ENCODE measurements at regions not wholly inside any gene's neighbourhood (a gene's known extent, or its start where the extent isn't known, plus 50 kb on each side); places are given as distances from the start of the nearest gene placed in this dataset.
A peak's percentile ranks its signal among the peaks of the same experiment; 100 is the strongest.

GRCh38 chr21:31609081-31609480 is 50.4 kb upstream of the SOD1 start:
- DNase-seq (no peak), ATAC-seq (no peak)
- Histone ChIP-seq H3K27me3 (peaks cover 0 to 3% (median 0%) of the 10 kb centered on the region in 3 donors), H3K4me1 (no peaks in the 10 kb centered on the region), H3K27ac (no peak overlapping the region), H3K36me3 (no peaks in the 10 kb centered on the region), H3K4me3 (no peak overlapping the region), H3K9me3 (no peaks in the 10 kb centered on the region)
- TF ChIP-seq POLR2A (IDR thresholded peaks at IDR 0.05) (no peak), CTCF (IDR thresholded peaks at IDR 0.05 in 4 of 5, conservative IDR thresholded peaks at IDR 0.05 in 1 of 5) (no peak)
- in situ Hi-C loops (cut with MboI; ENCODE audit: low sequenced_read_pairs in 4 of 4): loop anchor here in 2 of 4 donors (10.0 kb wide), 2 partner anchors 404 to 514 kb away; no protein-coding TSS in a partner anchor
- intact Hi-C loops (cut with DNase I; ENCODE audit: low total_unique reads): loop anchor here (10.0 kb wide), 1 partner anchor 514 kb away; no protein-coding TSS in a partner anchor

- Histone ChIP-seq H3K4me3 (no peak overlapping the region), H3K9me3 (no peaks in the 10 kb centered on the region), H3K27ac (no peak overlapping the region), H3K4me1 (no peaks in the 10 kb centered on the region), H3K36me3 (no peaks in the 10 kb centered on the region), H3K27me3 (peaks cover 0 to 3% (median 0%) of the 10 kb centered on the region in 3 donors)
- intact Hi-C loops (cut with DNase I; ENCODE audit: low total_unique reads): loop anchor here (10.0 kb wide), 1 partner anchor 513 kb away; no protein-coding TSS in a partner anchor
- in situ Hi-C loops (cut with MboI; ENCODE audit: low sequenced_read_pairs in 4 of 4): loop anchor here in 2 of 4 donors (10.0 kb wide), 2 partner anchors 403 to 513 kb away; no protein-coding TSS in a partner anchor
- ATAC-seq: no peak
- TF ChIP-seq CTCF (IDR thresholded peaks at IDR 0.05 in 4 of 5, conservative IDR thresholded peaks at IDR 0.05 in 1 of 5) (no peak), POLR2A (IDR thresholded peaks at IDR 0.05) (no peak)
- no peak for DNase-seq
These were observed 51.7 kb upstream of the SOD1 start for GRCh38 chr21:31607791-31608190.

- ATAC-seq (no peak), DNase-seq (no peak)
- Histone ChIP-seq H3K4me1 (no peaks in the 10 kb centered on the region), H3K27ac (no peak overlapping the region), H3K36me3 (no peaks in the 10 kb centered on the region), H3K27me3 (no peaks in the 10 kb centered on the region), H3K4me3 (no peak overlapping the region), H3K9me3 (no peaks in the 10 kb centered on the region)
- no peak for TF ChIP-seq POLR2A (IDR thresholded peaks at IDR 0.05)
- no peak for TF ChIP-seq CTCF (IDR thresholded peaks at IDR 0.05 in 4 of 5, conservative IDR thresholded peaks at IDR 0.05 in 1 of 5)
- in situ Hi-C loops (cut with MboI; ENCODE audit: low sequenced_read_pairs in 4 of 4) (loop anchor here in 2 of 4 donors (10.0 kb wide), 2 partner anchors 401 to 511 kb away; no protein-coding TSS in a partner anchor), intact Hi-C loops (cut with DNase I; ENCODE audit: low total_unique reads) (loop anchor here (10.0 kb wide), 1 partner anchor 511 kb away; no protein-coding TSS in a partner anchor)
These were observed 53.2 kb upstream of the SOD1 start for GRCh38 chr21:31606081-31606874.

GRCh38 chr21:31604591-31605190 is 54.8 kb upstream of the SOD1 start:
- in situ Hi-C loops (cut with MboI; ENCODE audit: low sequenced_read_pairs in 4 of 4): loop anchor here in 2 of 4 donors (10.0 kb wide), 2 partner anchors 400 to 510 kb away; no protein-coding TSS in a partner anchor
- Histone ChIP-seq H3K9me3 (no peaks in the 10 kb centered on the region), H3K36me3 (no peaks in the 10 kb centered on the region), H3K27ac (no peak overlapping the region), H3K4me3 (no peak overlapping the region), H3K27me3 (no peaks in the 10 kb centered on the region), H3K4me1 (no peaks in the 10 kb centered on the region)
- TF ChIP-seq POLR2A (IDR thresholded peaks at IDR 0.05): no peak
- peak; percentile 59 to 79 (median 69) for TF ChIP-seq CTCF (IDR thresholded peaks at IDR 0.05 in 4 of 5, conservative IDR thresholded peaks at IDR 0.05 in 1 of 5)
- intact Hi-C loops (cut with DNase I; ENCODE audit: low total_unique reads): loop anchor here (2.0 to 10.0 kb wide), 2 partner anchors 406 to 510 kb away; no protein-coding TSS in a partner anchor
- peak; percentile 6 to 17 for DNase-seq
- ATAC-seq: no peak
